A673 (cell line): ENCODE measurements at regions not wholly inside any gene's neighbourhood (a gene's known extent, or its start where the extent isn't known, plus 50 kb on each side); places are given as distances from the start of the nearest gene placed in this dataset.

ENCODE experiments used
- BruUV-seq: library from RNA; stranded (reverse); fragments of 400-500 nt; replicated peaks from 2 replicates; lab custom pipeline; 2021; lab: Mats Ljungman, UMichigan
- CTCF ChIA-PET: fragments of 300-600 bp; sonication (Branson Sonifier 250); formaldehyde crosslinking; loops from one replicate; lab custom pipeline; 2022; ENCODE audit warnings: antibody characterized with exemption; lab: Charles Lee
- POLR2A ChIA-PET: fragments of 300-600 bp; sonication (Branson Sonifier 250); formaldehyde crosslinking; loops from one replicate; lab custom pipeline; 2022; ENCODE audit warnings: antibody characterized with exemption; ENCODE audit not compliant: low non-redundant PET; lab: Charles Lee
- DNase-seq: peaks from one replicate; pipeline ENCODE4 v3.0.0-alpha.2; 2015; ENCODE audit warnings: low spot score
- H3K27ac ChIP-seq: fragments of 200-600 bp; sonication (generic); 2 replicates; pipeline ENCODE4 v1.5.1; 2016; ENCODE audit warnings: mixed run types, low read depth, mild to moderate bottlenecking, mixed read lengths, antibody characterized with exemption, low read length; ENCODE audit not compliant: poor library complexity, severe bottlenecking
- H3K27me3 ChIP-seq: fragments of 200-600 bp; sonication (generic); replicated peaks from 2 replicates; pipeline ENCODE4 v1.6.1; 2017; ENCODE audit warnings: mixed run types, low read depth, mild to moderate bottlenecking, mixed read lengths, antibody characterized with exemption, low read length; ENCODE audit not compliant: insufficient read depth, poor library complexity
- H3K36me3 ChIP-seq: fragments of 200-600 bp; sonication (generic); 2 replicates; pipeline ENCODE4 v1.6.1; 2016; ENCODE audit warnings: mixed run types, mild to moderate bottlenecking, mixed read lengths, antibody characterized with exemption, low read length; ENCODE audit not compliant: insufficient read depth, poor library complexity, severe bottlenecking
- H3K4me1 ChIP-seq: fragments of 200-600 bp; sonication (generic); 2 replicates; pipeline ENCODE4 v1.6.1; 2017; ENCODE audit warnings: mixed run types, mild to moderate bottlenecking, mixed read lengths, antibody characterized with exemption, low read length; ENCODE audit not compliant: insufficient read depth, poor library complexity, severe bottlenecking
- H3K4me3 ChIP-seq: fragments of 200-600 bp; sonication (generic); 2 replicates; pipeline ENCODE4 v1.5.1; 2016; ENCODE audit warnings: low read depth, mixed run types, mild to moderate bottlenecking, mixed read lengths, low read length; ENCODE audit not compliant: poor library complexity, severe bottlenecking
- H3K9me3 ChIP-seq: fragments of 200-600 bp; sonication (generic); 2 replicates; pipeline ENCODE4 v1.6.1; 2016; ENCODE audit warnings: mixed run types, low read depth, mild to moderate bottlenecking, mixed read lengths, antibody characterized with exemption, low read length; ENCODE audit not compliant: poor library complexity, severe bottlenecking
- EZH2 ChIP-seq: fragments of 200-600 bp; sonication (generic); IDR thresholded peaks from 2 replicates; pipeline ENCODE4 v1.6.1; 2017; ENCODE audit warnings: borderline replicate concordance, low read depth, mild to moderate bottlenecking, mixed read lengths, antibody characterized with exemption, low read length; ENCODE audit not compliant: poor library complexity, severe bottlenecking
- intact Hi-C: fragments of 100-400 bp; cut with micrococcal nuclease; formaldehyde crosslinking; loops from one replicate; pipeline ENCODE4 v1.10.0; 2022; ENCODE audit not compliant: unreplicated experiment
- TF ChIP-seq, protein P1 (sequence below): fragments of 300-800, 200-600 bp; sonication (generic); conservative IDR thresholded peaks from 2 replicates; pipeline ENCODE4 v1.5.1; 2017; ENCODE audit warnings: low read depth, mild to moderate bottlenecking, antibody characterized with exemption, low read length, moderate library complexity, mixed read lengths

DNA sequence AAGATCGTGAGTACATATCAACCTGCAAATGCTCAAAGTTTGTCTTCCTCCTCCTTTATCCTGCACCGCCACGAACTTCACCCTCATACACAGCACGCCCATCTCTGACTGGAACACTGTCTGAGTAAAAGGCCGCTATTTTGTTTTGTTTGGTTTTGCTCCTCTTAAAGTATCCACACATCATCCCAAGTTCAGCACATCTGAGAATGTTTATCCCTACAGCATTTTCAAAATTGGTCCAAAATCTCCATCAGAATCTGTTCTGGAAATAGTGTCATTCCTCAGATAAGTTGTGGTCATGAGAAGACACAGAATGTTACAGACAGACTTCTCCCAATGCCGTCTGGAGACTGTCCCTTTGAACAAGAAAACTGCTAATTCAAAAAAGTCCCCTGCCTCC lies 251.6 kb upstream of the ARID1B start:
- TF ChIP-seq, protein P1, sequence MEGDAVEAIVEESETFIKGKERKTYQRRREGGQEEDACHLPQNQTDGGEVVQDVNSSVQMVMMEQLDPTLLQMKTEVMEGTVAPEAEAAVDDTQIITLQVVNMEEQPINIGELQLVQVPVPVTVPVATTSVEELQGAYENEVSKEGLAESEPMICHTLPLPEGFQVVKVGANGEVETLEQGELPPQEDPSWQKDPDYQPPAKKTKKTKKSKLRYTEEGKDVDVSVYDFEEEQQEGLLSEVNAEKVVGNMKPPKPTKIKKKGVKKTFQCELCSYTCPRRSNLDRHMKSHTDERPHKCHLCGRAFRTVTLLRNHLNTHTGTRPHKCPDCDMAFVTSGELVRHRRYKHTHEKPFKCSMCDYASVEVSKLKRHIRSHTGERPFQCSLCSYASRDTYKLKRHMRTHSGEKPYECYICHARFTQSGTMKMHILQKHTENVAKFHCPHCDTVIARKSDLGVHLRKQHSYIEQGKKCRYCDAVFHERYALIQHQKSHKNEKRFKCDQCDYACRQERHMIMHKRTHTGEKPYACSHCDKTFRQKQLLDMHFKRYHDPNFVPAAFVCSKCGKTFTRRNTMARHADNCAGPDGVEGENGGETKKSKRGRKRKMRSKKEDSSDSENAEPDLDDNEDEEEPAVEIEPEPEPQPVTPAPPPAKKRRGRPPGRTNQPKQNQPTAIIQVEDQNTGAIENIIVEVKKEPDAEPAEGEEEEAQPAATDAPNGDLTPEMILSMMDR: no peak
- TF ChIP-seq EZH2: no peak
- intact Hi-C loops: no loop called here
- no peaks in the 10 kb centered on the region for H3K36me3 ChIP-seq
- peaks cover 3% of the 10 kb centered on the region for H3K9me3 ChIP-seq
- POLR2A ChIA-PET: no interaction called here
- no peak for DNase-seq
- no peaks in the 10 kb centered on the region for H3K27me3 ChIP-seq
- CTCF ChIA-PET: no interaction called here
- H3K27ac ChIP-seq: no peak overlapping the region
- no TSS peak for BruUV-seq
- no peak overlapping the region for H3K4me3 ChIP-seq
- H3K4me1 ChIP-seq: no peaks in the 10 kb centered on the region

GRCh38 chr6:156519940-156520339 lies 257.2 kb upstream of the ARID1B start:
- intact Hi-C loops: no loop called here
- Histone ChIP-seq H3K4me1 (no peaks in the 10 kb centered on the region), H3K4me3 (no peak overlapping the region), H3K9me3 (peaks cover 11% of the 10 kb centered on the region), H3K27me3 (no peaks in the 10 kb centered on the region), H3K27ac (no peak overlapping the region), H3K36me3 (no peaks in the 10 kb centered on the region)
- no TSS peak for BruUV-seq
- TF ChIP-seq EZH2: no peak
- TF ChIP-seq, protein P1: no peak
- CTCF ChIA-PET: no interaction called here
- POLR2A ChIA-PET: no interaction called here
- DNase-seq: no peak

DNA sequence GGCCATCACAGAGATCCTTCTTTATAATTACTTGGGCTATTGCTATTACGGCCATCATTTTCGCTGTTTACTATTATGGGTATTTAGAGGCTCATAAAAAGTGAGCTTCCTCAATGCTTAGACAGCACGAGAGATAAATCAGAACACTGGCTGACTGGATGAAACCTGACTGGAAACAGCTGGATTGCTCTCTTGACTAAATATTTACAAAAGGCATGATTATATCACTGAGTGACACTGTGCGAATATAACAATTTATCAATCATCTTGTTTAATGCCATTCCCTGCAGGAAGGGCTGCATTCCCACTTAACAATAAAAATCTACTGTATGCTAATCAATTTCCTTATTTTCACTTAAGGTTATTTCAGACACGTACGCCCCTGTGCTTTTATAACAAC lies 260.1 kb upstream of the ARID1B start:
- TF ChIP-seq, protein P1: no peak
- TF ChIP-seq EZH2: no peak
- CTCF ChIA-PET: no interaction called here
- no TSS peak for BruUV-seq
- POLR2A ChIA-PET: no interaction called here
- no peak overlapping the region for H3K4me3 ChIP-seq
- H3K4me1 ChIP-seq: no peaks in the 10 kb centered on the region
- H3K27ac ChIP-seq: no peak overlapping the region
- intact Hi-C loops: no loop called here
- no peak for DNase-seq
- H3K9me3 ChIP-seq: peaks cover 11% of the 10 kb centered on the region
- no peaks in the 10 kb centered on the region for H3K27me3 ChIP-seq
- H3K36me3 ChIP-seq: no peaks in the 10 kb centered on the region
